ENCODE measurements at regions not wholly inside any gene's neighbourhood (a gene's known extent, or its start where the extent isn't known, plus 50 kb on each side); places are given as distances from the start of the nearest gene placed in this dataset.

DNA sequence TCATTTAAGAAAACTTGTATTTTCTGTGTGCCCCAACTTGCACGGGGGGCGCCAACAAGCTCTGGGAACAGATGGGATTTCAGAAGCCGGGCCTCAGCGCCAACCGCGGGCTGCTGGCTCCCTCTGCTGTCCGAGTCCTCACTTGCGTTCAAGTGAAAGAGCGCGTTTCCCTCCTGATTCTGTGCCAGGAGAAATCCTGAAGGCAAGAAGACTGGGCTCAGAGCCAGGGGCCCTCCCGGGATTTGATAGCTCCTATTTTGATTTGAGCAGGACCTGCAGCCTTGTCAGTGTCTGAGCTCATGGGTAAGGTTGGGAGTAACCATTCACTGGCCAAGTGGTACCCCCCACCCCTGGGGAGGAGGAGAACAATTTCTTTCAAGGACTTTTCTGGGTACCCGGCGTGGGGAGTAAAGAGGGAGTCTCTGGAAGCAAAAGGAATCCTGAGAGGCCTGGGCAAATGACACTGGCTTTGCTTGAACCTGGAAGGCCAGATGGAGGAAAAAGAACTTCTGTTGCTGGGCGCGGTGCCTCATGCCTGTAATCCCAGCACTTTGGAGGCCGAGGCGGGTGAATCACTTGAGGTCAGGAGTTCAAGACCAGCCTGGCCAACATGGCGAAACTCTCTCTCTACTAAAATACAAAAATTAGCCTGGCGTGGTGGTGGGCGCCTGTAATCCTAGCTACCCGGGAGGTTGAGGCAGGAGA is 179.0 kb upstream of the RGS6 start:
- TF ChIP-seq POLR2A (IDR thresholded peaks at IDR 0.05; ENCODE audit: low read length) = no peak
- TF ChIP-seq GATA1 (IDR thresholded peaks at IDR 0.05; ENCODE audit: low read depth, low read length) = no peak

Data from erythroblast (primary cell).